Glutamatergic neuron (in vitro differentiated cells): ENCODE measurements at regions not wholly inside any gene's neighbourhood (a gene's known extent, or its start where the extent isn't known, plus 50 kb on each side); places are given as distances from the start of the nearest gene placed in this dataset.

ENCODE experiments used
- DNase-seq: peaks from one replicate; pipeline ENCODE4 v3.0.0; 2022
- H3K27ac Mint-ChIP-seq: one replicate; pipeline ENCODE4 v1.8.0; 2020; ENCODE audit warnings: mild to moderate bottlenecking, mixed read lengths, inconsistent platforms; ENCODE audit not compliant: unreplicated experiment
- H3K27me3 Mint-ChIP-seq: one replicate; pipeline ENCODE4 v1.8.0; 2020; ENCODE audit warnings: mild to moderate bottlenecking, moderate library complexity, mixed read lengths, inconsistent platforms; ENCODE audit not compliant: unreplicated experiment
- H3K36me3 Mint-ChIP-seq: one replicate; pipeline ENCODE4 v1.8.0; 2020; ENCODE audit warnings: mild to moderate bottlenecking, mixed read lengths, inconsistent platforms; ENCODE audit not compliant: unreplicated experiment
- H3K4me1 Mint-ChIP-seq: one replicate; pipeline ENCODE4 v1.8.0; 2020; ENCODE audit warnings: mild to moderate bottlenecking, low read depth, mixed read lengths, inconsistent platforms; ENCODE audit not compliant: unreplicated experiment
- H3K4me3 Mint-ChIP-seq: one replicate; pipeline ENCODE4 v1.8.0; 2020; ENCODE audit warnings: mild to moderate bottlenecking, mixed read lengths, inconsistent platforms; ENCODE audit not compliant: unreplicated experiment
- H3K9me3 Mint-ChIP-seq: one replicate; pipeline ENCODE4 v1.8.0; 2020; ENCODE audit warnings: mild to moderate bottlenecking, moderate library complexity, mixed read lengths, inconsistent platforms; ENCODE audit not compliant: unreplicated experiment
- TF ChIP-seq, protein P1 (sequence below): fragments of 200-600 bp; sonication (generic); IDR thresholded peaks from one replicate; pipeline ENCODE4 v1.5.0; 2021; ENCODE audit not compliant: partially characterized antibody, unreplicated experiment

DNA sequence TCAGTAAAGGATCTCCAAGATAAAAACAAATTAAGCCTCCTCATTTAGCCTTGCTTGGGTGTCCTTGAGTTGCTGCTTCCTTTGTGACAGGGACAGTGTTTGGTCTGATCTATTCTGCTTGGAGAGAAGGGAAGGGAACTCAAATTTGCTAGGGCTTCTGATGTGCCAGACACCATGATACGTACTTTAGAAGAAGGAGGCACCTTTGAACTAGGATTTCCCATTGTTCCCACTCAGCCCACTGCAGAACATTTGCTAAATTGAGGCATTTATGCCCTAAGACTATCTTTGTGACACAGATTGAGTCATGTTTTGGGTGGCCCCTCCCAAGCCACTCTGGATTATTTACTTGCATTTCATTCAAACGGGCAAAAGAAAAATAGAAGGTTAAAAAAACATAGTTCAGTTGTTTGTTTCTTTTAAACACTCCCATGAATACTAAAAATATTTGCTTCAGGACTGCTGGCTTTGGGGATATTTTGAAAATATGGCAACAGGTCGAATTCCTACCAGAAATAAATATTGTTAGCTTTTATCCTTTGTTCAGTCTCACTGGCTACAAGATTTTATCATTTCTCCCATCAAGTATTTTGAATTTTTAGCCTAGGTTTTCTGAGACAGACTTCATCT lies 81.9 kb upstream of the WLS start:
- TF ChIP-seq, protein P1, sequence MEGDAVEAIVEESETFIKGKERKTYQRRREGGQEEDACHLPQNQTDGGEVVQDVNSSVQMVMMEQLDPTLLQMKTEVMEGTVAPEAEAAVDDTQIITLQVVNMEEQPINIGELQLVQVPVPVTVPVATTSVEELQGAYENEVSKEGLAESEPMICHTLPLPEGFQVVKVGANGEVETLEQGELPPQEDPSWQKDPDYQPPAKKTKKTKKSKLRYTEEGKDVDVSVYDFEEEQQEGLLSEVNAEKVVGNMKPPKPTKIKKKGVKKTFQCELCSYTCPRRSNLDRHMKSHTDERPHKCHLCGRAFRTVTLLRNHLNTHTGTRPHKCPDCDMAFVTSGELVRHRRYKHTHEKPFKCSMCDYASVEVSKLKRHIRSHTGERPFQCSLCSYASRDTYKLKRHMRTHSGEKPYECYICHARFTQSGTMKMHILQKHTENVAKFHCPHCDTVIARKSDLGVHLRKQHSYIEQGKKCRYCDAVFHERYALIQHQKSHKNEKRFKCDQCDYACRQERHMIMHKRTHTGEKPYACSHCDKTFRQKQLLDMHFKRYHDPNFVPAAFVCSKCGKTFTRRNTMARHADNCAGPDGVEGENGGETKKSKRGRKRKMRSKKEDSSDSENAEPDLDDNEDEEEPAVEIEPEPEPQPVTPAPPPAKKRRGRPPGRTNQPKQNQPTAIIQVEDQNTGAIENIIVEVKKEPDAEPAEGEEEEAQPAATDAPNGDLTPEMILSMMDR: no peak
- Mint-ChIP-seq H3K4me3 (no peak overlapping the region), H3K9me3 (no peaks in the 10 kb centered on the region), H3K4me1 (peaks cover 7% of the 10 kb centered on the region), H3K27me3 (peaks cover 1% of the 10 kb centered on the region), H3K27ac (peak overlapping the region; percentile 72), H3K36me3 (no peaks in the 10 kb centered on the region)
- no peak for DNase-seq

GRCh38 chr1:68313735-68314134 lies 81.4 kb upstream of the WLS start:
- Mint-ChIP-seq H3K36me3 (no peaks in the 10 kb centered on the region), H3K27me3 (peaks cover 1% of the 10 kb centered on the region), H3K27ac (peak overlapping the region; percentile 72), H3K4me1 (peaks cover 7% of the 10 kb centered on the region), H3K9me3 (no peaks in the 10 kb centered on the region), H3K4me3 (no peak overlapping the region)
- no peak for DNase-seq
- TF ChIP-seq, protein P1: no peak

DNA sequence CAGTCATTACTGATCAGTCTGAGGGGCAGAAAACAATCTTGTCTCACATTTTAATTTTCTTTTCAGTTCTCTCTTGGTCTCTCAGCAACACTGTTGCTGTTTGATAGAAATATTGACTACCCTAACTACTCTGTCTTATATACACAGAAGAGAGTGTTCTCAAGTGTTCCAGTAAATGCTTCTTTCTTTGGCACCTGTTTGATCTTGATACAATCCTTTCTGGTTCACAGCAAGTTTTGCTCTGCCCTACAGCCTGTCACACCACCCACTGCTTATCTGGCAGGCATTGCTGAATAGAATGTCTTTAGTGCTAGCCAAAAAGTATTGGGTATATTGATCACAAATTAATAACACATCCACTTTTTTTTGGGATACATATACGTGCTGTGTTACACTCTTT lies 75.7 kb upstream of the WLS start:
- peaks cover 1% of the 10 kb centered on the region for H3K27me3 Mint-ChIP-seq
- TF ChIP-seq, protein P1: no peak
- H3K4me3 Mint-ChIP-seq: no peak overlapping the region
- H3K4me1 Mint-ChIP-seq: no peaks in the 10 kb centered on the region
- no peaks in the 10 kb centered on the region for H3K36me3 Mint-ChIP-seq
- peaks cover 2% of the 10 kb centered on the region for H3K9me3 Mint-ChIP-seq
- no peak for DNase-seq
- no peak overlapping the region for H3K27ac Mint-ChIP-seq

DNA sequence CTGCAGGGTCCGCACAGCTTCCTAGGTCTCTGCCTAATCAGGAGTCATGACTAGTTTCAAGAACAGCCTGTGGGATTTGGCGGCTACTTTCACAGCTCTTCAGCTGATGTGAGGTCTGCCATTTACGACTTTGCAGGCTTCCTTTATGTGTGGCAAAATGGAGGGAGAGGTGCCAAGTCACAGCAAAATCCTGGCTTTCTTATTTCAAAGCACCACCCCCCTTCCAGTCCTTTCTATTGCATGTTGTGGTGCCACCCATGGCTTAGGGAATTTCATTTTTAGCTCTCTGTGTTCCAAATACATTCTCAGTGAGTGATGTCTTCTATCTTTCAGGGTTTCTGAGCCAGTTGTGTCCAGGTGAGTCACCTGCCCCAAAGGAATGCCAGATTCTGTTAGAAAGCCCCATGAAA lies 75.1 kb upstream of the WLS start:
- H3K27me3 Mint-ChIP-seq: peaks cover 1% of the 10 kb centered on the region
- peaks cover 2% of the 10 kb centered on the region for H3K9me3 Mint-ChIP-seq
- DNase-seq: no peak
- H3K27ac Mint-ChIP-seq: no peak overlapping the region
- no peaks in the 10 kb centered on the region for H3K36me3 Mint-ChIP-seq
- no peak overlapping the region for H3K4me3 Mint-ChIP-seq
- TF ChIP-seq, protein P1: no peak
- H3K4me1 Mint-ChIP-seq: no peaks in the 10 kb centered on the region

GRCh38 chr1:68301471-68302001 lies 69.2 kb upstream of the WLS start:
- Mint-ChIP-seq H3K4me1 (peaks cover 6% of the 10 kb centered on the region), H3K36me3 (no peaks in the 10 kb centered on the region), H3K27ac (no peak overlapping the region), H3K9me3 (peaks cover 5% of the 10 kb centered on the region), H3K4me3 (no peak overlapping the region), H3K27me3 (no peaks in the 10 kb centered on the region)
- no peak for DNase-seq
- TF ChIP-seq, protein P1: no peak
